K562 (cell line): ENCODE measurements at regions not wholly inside any gene's neighbourhood (a gene's known extent, or its start where the extent isn't known, plus 50 kb on each side); places are given as distances from the start of the nearest gene placed in this dataset.
A peak's percentile ranks its signal among the peaks of the same experiment; 100 is the strongest.

Experiments
- ATAC-seq: fragments of 200-7000 bp; cut with Tn5 transposase; 3 replicates; pipeline ENCODE4 v1.9.1; 2020; ENCODE audit warnings: moderate library complexity
- BruUV-seq: library from RNA; stranded (reverse); fragments of 400-500 nt; replicated peaks from 2 replicates; lab custom pipeline; 2021; lab: Mats Ljungman, UMichigan
- CTCF ChIA-PET: fragments of 300-600 bp; formaldehyde crosslinking; extraction: SDS; loops from one replicate; lab custom pipeline; 2021; ENCODE audit warnings: low intra/inter-chr PET ratio; lab: Yijun Ruan, JAX
- POLR2A ChIA-PET: fragments of 300-600, 350-650 bp; sonication (Branson Sonifier 250); formaldehyde crosslinking; extraction: SDS; loops from one replicate; lab custom pipeline; 2021; ENCODE audit warnings: antibody characterized with exemption, inconsistent platforms; lab: Yijun Ruan, JAX
- DNase-seq, 4 experiments: peaks; one replicate each; pipeline versions ENCODE4 v3.0.0 to v3.0.0-alpha.2; 2011 to 2018; ENCODE audit warnings: low spot score in 3 of 4, mixed read lengths in 3 of 4; ENCODE audit errors: extremely low read depth in 1 of 4
- FAIRE-seq: peaks from 2 replicates; lab custom pipeline; 2011; peaks lifted over from hg19 to GRCh38; lab: Jason Lieb, UNC
- H2AFZ ChIP-seq: 2 replicates; pipeline ENCODE4 v1.6.0; 2011; ENCODE audit warnings: low read depth, low read length, control low read depth, inconsistent platforms
- H3K27ac ChIP-seq: fragments of 200-600 bp; 3 replicates; pipeline ENCODE4 v1.8.0; 2011; ENCODE audit warnings: low read depth, mild to moderate bottlenecking, control low read depth, inconsistent platforms, low read length, moderate library complexity, mixed read lengths; ENCODE audit errors: extremely low read depth
- H3K27me3 ChIP-seq, 2 experiments: fragments of 300-600 bp in 1 of 2; 2 replicates in 1 of 2; 3 replicates in 1 of 2; pipeline versions ENCODE4 v1.6.0 to v1.8.0; 2011; ENCODE audit warnings: inconsistent platforms in 2 of 2, low read length in 2 of 2, mild to moderate bottlenecking in 1 of 2, mixed read lengths in 1 of 2, moderate library complexity in 1 of 2; ENCODE audit not compliant: control insufficient read depth in 2 of 2, insufficient read depth in 2 of 2
- H3K36me3 ChIP-seq: fragments of 300-600 bp; 3 replicates; pipeline ENCODE4 v1.8.0; 2011; ENCODE audit warnings: mild to moderate bottlenecking, low read length, inconsistent platforms; ENCODE audit not compliant: control insufficient read depth, insufficient read depth
- H3K4me1 ChIP-seq, 2 experiments: fragments of 200-600 bp in 1 of 2; replicated peaks in 1 of 2; 2 replicates in 1 of 2; 3 replicates in 1 of 2; pipeline versions ENCODE4 v1.5.1 to v1.8.0; 2011; ENCODE audit warnings: inconsistent platforms in 2 of 2, low read length in 2 of 2, mild to moderate bottlenecking in 1 of 2, mixed read lengths in 1 of 2, moderate library complexity in 1 of 2; ENCODE audit not compliant: control insufficient read depth in 2 of 2, insufficient read depth in 2 of 2
- H3K4me2 ChIP-seq: 2 replicates; pipeline ENCODE4 v1.6.1; 2011; ENCODE audit warnings: low read length, control low read depth, inconsistent platforms, mixed read lengths; ENCODE audit not compliant: insufficient read depth
- H3K4me3 ChIP-seq: fragments of 200-600 bp; sonication (generic), shearing (Covaris generic); 2 replicates; pipeline ENCODE4 v1.5.1; 2016; ENCODE audit warnings: control low read depth, inconsistent platforms
- H3K79me2 ChIP-seq: fragments of 200-600 bp; 3 replicates; pipeline ENCODE4 v1.8.0; 2011; ENCODE audit warnings: low read length, inconsistent platforms; ENCODE audit not compliant: control insufficient read depth, insufficient read depth
- H3K9ac ChIP-seq, 2 experiments: 2 replicates each; pipeline versions ENCODE4 v1.6.0 to v1.6.1; 2011; ENCODE audit warnings: low read depth in 2 of 2, low read length in 2 of 2, control low read depth in 1 of 2, inconsistent platforms in 1 of 2, mild to moderate bottlenecking in 1 of 2, mixed read lengths in 1 of 2; ENCODE audit not compliant: insufficient read depth in 1 of 2
- H3K9me1 ChIP-seq: one replicate; pipeline ENCODE4 v1.6.0; 2011; ENCODE audit warnings: inconsistent platforms, mild to moderate bottlenecking, low read length, moderate library complexity; ENCODE audit not compliant: control insufficient read depth, insufficient read depth
- H3K9me3 ChIP-seq: replicated peaks from 2 replicates; pipeline ENCODE4 v1.5.1; 2011; ENCODE audit warnings: low read depth, low read length, inconsistent platforms; ENCODE audit not compliant: control insufficient read depth, insufficient read depth
- H4K20me1 ChIP-seq: replicated peaks from 2 replicates; pipeline ENCODE4 v1.6.1; 2011; ENCODE audit warnings: low read length, inconsistent platforms, mixed read lengths; ENCODE audit not compliant: control insufficient read depth, insufficient read depth
- BCOR ChIP-seq: fragments of 450-650 bp; IDR thresholded peaks from 2 replicates; pipeline ENCODE4 v1.6.1; 2016
- ERF ChIP-seq: fragments of 450-650 bp; formaldehyde crosslinking; IDR thresholded peaks from 2 replicates; pipeline ENCODE4 v1.4.0; 2020; ENCODE audit warnings: mild to moderate bottlenecking, mixed read lengths
- HLTF ChIP-seq: fragments of 450-650 bp; IDR thresholded peaks from 2 replicates; pipeline ENCODE4 v1.6.1; 2016
- KDM1A ChIP-seq, 2 experiments: fragments of 450-650 bp; IDR thresholded peaks; 2 replicates each; pipeline ENCODE4 v1.6.1; 2016; ENCODE audit warnings: mild to moderate bottlenecking in 2 of 2
- ZFP36 ChIP-seq: fragments of 150-350 bp; IDR thresholded peaks from 2 replicates; pipeline ENCODE4 v1.6.1; 2018; ENCODE audit warnings: low read length, low read depth; ENCODE audit not compliant: partially characterized antibody
- ZKSCAN1 ChIP-seq: fragments of 150-350 bp; IDR thresholded peaks from 2 replicates; pipeline ENCODE4 v1.6.1; 2016; ENCODE audit warnings: low read depth, low read length
- ZNF121 ChIP-seq: sonication (generic); formaldehyde crosslinking; conservative IDR thresholded peaks from 2 replicates; pipeline ENCODE4 v1.8.0; 2022; ENCODE audit warnings: missing genetic modification reagents
- ZNF436 ChIP-seq: fragments of 250-450, 450-650 bp; sonication (Bioruptor Pico); formaldehyde crosslinking; IDR thresholded peaks from 2 replicates; pipeline ENCODE4 v1.7.0; 2020; ENCODE audit warnings: mild to moderate bottlenecking
- WGBS: fragments of 100-300 bp; shearing (Covaris generic); methylation state at CpG from one replicate; pipeline ENCODE4 v1.1.6; 2016; ENCODE audit warnings: low coverage, mixed read lengths; ENCODE audit not compliant: insufficient coverage; ENCODE audit errors: missing lambda C conversion rate; 5-methylcytosine and 5-hydroxymethylcytosine counted together
- in situ Hi-C: fragments of 300-500 bp; cut with MboI; formaldehyde crosslinking; loops from 4 replicates; pipeline ENCODE4 v1.15.0; 2018; ENCODE audit warnings: inconsistent platforms, mixed read lengths
- intact Hi-C: fragments of 100-400 bp; cut with micrococcal nuclease; formaldehyde crosslinking; loops from 2 replicates; pipeline ENCODE4 v1.14.2; 2022

- Histone ChIP-seq H3K9me3 (no peaks in the 10 kb centered on the region), H3K27ac (no peak overlapping the region), H3K4me3 (no peak overlapping the region), H3K4me1 (peaks cover 18 to 24% of the 10 kb centered on the region in 2 experiments; a peak in 4 of 5 replicates), H3K9ac (no peak overlapping the region), H4K20me1 (peaks cover 12% of the 10 kb centered on the region; the same call in 1 of the 2 replicates), H3K27me3 (peaks cover 12 to 39% of the 10 kb centered on the region in 2 experiments; a peak in 4 of 5 replicates), H3K9me1 (peaks cover 3% of the 10 kb centered on the region), H3K36me3 (no peaks in the 10 kb centered on the region), H2AFZ (no peak overlapping the region), H3K4me2 (no peak overlapping the region), H3K79me2 (no peaks in the 10 kb centered on the region)
- ChIA-PET CTCF (no interaction called here), POLR2A (interaction anchor here (1.0 kb wide), 1 partner anchor 62 kb away, joined by 3 read pairs; no protein-coding TSS in a partner anchor)
- DNase-seq (no peak), ATAC-seq (no peak), FAIRE-seq (no peak)
- BruUV-seq: no TSS peak
- intact Hi-C loops: no loop called here
- 2% methylated on average over 6 of the region's 6 CpGs for WGBS
- TF ChIP-seq ZNF436 (CRISPR knock-in tag): peak; percentile 76; the same call in 1 of the 2 replicates
- TF ChIP-seq ERF (CRISPR knock-in tag): no peak
- TF ChIP-seq ZNF121 (CRISPR knock-in tag): 0 out of 2 replicates have a peak, but pooled peaks have one; percentile 30
- TF ChIP-seq HLTF: no peak
- peak; percentile 98 for TF ChIP-seq ZKSCAN1
- 0 out of 2 replicates have a peak, but pooled peaks have one; percentile 20 for TF ChIP-seq BCOR
- TF ChIP-seq ZFP36: peak; percentile 95
- peak; percentile 19; a peak in 1 of 4 replicates for TF ChIP-seq KDM1A (IDR thresholded peaks at IDR 0.05)
- in situ Hi-C loops: no loop called here
Observed at GRCh38 chr12:113667676-113668356, 196.1 kb upstream of the LHX5 start.
